Sigmoid colon (tissue), 6 donors: ENCODE measurements at regions not wholly inside any gene's neighbourhood (a gene's known extent, or its start where the extent isn't known, plus 50 kb on each side); places are given as distances from the start of the nearest gene placed in this dataset.
"Not testable (repeated sequence)": the region's sequence is repeated elsewhere in the genome, so short reads cannot be mapped to it uniquely, and the experiment has no call there.

Experiments used
- DNase-seq: peaks from one replicate; pipeline ENCODE4 v3.0.0-alpha.2; 2019
- H3K27ac ChIP-seq, 4 donors: fragments of 200-600 bp; sonication (generic); one replicate each; pipeline ENCODE4 v1.5.1; 2016 to 2019; ENCODE audit warnings: mild to moderate bottlenecking in 1 of 4
- H3K27me3 ChIP-seq, 3 donors: fragments of 200-600 bp; sonication (generic); one replicate each; pipeline ENCODE4 v1.5.1; 2019; ENCODE audit warnings: mild to moderate bottlenecking in 1 of 3
- H3K36me3 ChIP-seq, 4 donors: fragments of 200-600 bp; sonication (generic); one replicate each; pipeline ENCODE4 v1.5.1; 2016 to 2019
- H3K4me1 ChIP-seq, 4 donors: fragments of 200-600 bp; sonication (generic); one replicate each; pipeline ENCODE4 v1.5.1; 2017 to 2019
- H3K4me3 ChIP-seq, 4 donors: fragments of 200-600 bp; sonication (generic); one replicate each; pipeline ENCODE4 v1.5.1; 2017 to 2019; ENCODE audit warnings: mild to moderate bottlenecking in 2 of 4, moderate library complexity in 1 of 4
- H3K9me3 ChIP-seq, 4 donors: fragments of 200-600 bp in 3 of 4; sonication (generic) in 3 of 4; one replicate each; pipeline versions ENCODE4 v1.5.1 to v1.6.1; 2013 to 2019
- CTCF ChIP-seq, 4 experiments: fragments of 450-650 bp in 3 of 4; fragments of 200-600 bp in 1 of 4; IDR thresholded peaks; one replicate each; pipeline ENCODE4 v1.5.1; 2016 to 2019; ENCODE audit warnings: antibody characterized with exemption in 4 of 4, mild to moderate bottlenecking in 3 of 4, moderate library complexity in 2 of 4
- EP300 ChIP-seq, 4 donors: sonication (generic); formaldehyde crosslinking; IDR thresholded peaks; one replicate each; pipeline ENCODE4 v1.6.1; 2017; ENCODE audit warnings: antibody characterized with exemption in 4 of 4
- POLR2A ChIP-seq, 2 donors: fragments of 450-650 bp; IDR thresholded peaks; one replicate each; pipeline ENCODE4 v1.6.1; 2016; ENCODE audit warnings: antibody characterized with exemption in 2 of 2, mild to moderate bottlenecking in 2 of 2, moderate library complexity in 2 of 2
- POLR2AphosphoS5 ChIP-seq, 4 donors: sonication (generic); formaldehyde crosslinking; IDR thresholded peaks; one replicate each; pipeline ENCODE4 v1.6.1; 2017; ENCODE audit warnings: antibody characterized with exemption in 4 of 4
- WGBS, 2 donors: extraction: QIAGEN DNeasy Blood & Tissue Kit; methylation state at CpG; one replicate each; pipeline ENCODE4 v1.1.7; 2013; 5-methylcytosine and 5-hydroxymethylcytosine counted together
- intact Hi-C: fragments of 100-400 bp; cut with DNase I; formaldehyde crosslinking; loops from one replicate; pipeline ENCODE4 v1.15.1; 2023
- donor health status: healthy with polysubstance abuse.
- donor health status: healthy.

DNA sequence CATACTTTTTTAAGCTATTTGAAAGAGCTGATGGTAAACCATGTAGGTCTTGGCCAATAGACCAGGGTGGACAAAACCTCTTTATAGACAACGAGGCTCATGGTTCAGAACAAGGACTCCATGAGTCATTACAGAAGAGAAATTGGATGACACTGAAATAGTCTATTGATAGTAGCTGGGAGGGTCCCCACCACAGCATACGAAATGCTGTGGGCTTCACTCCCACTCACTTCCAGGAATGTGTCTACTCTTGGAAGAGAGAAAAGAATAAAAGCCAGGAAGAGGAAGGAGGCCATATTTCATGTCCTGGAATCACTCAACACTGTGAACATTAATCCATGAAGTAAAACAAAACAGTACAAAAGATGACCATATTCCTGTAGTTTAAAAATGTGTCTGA, 82.3 kb upstream of the MXRA5 start:
- Histone ChIP-seq H3K9me3 (no peaks in the 10 kb centered on the region), H3K27me3 (no peaks in the 10 kb centered on the region), H3K4me3 (no peak overlapping the region), H3K36me3 (no peaks in the 10 kb centered on the region), H3K27ac (no peak overlapping the region), H3K4me1 (no peaks in the 10 kb centered on the region)
- DNase-seq, result no peak
- intact Hi-C loops, result no loop called here
- TF ChIP-seq CTCF (IDR thresholded peaks at IDR 0.05) (no peak), EP300 (IDR thresholded peaks at IDR 0.05) (no peak), POLR2A (IDR thresholded peaks at IDR 0.05) (no peak), POLR2AphosphoS5 (IDR thresholded peaks at IDR 0.05) (no peak)
- 45 to 51% methylated on average over 2 of the region's 2 CpGs for WGBS, 2 donors

- Histone ChIP-seq H3K4me3 (no peak overlapping the region), H3K9me3 (no peaks in the 10 kb centered on the region), H3K36me3 (no peaks in the 10 kb centered on the region), H3K27me3 (no peaks in the 10 kb centered on the region), H3K4me1 (no peaks in the 10 kb centered on the region), H3K27ac (no peak overlapping the region)
- WGBS, 2 donors, result 92 to 94% methylated on average over 2 of the region's 2 CpGs
- intact Hi-C loops, result no loop called here
- TF ChIP-seq POLR2AphosphoS5 (IDR thresholded peaks at IDR 0.05), result no peak
- TF ChIP-seq CTCF (IDR thresholded peaks at IDR 0.05), result no peak
- TF ChIP-seq EP300 (IDR thresholded peaks at IDR 0.05), result no peak
- TF ChIP-seq POLR2A (IDR thresholded peaks at IDR 0.05), result no peak
- DNase-seq, result no peak
Observed at GRCh38 chrX:3426552-3426951, 80.1 kb upstream of the MXRA5 start.

DNA sequence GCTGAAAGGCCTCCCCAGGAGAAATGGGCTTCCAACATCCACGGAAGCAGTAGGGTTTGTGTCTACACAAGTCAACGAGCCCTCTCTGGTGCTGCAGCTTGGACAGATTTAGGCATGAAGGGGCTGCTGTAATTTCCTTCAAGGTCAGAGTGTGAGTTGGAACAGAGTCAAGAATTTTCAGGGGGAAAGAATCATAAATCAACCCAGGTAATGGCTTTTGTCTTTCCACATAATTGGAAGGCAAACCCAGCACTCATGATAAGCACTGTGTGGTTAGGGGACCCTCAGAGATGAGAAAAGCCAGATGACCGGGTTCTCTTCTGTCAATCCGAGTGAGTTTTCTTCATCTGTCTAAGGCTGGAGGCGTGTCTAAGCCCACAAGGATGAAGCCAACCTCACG, 78.6 kb upstream of the MXRA5 start:
- no peak overlapping the region for H3K27ac ChIP-seq
- no peaks in the 10 kb centered on the region for H3K9me3 ChIP-seq
- no peaks in the 10 kb centered on the region for H3K27me3 ChIP-seq
- H3K4me1 ChIP-seq, result no peaks in the 10 kb centered on the region
- no peak overlapping the region for H3K4me3 ChIP-seq
- 31 to 57% methylated on average over 6 of the region's 6 CpGs for WGBS, 2 donors
- intact Hi-C loops, result no loop called here
- no peak for DNase-seq
- TF ChIP-seq POLR2AphosphoS5 (IDR thresholded peaks at IDR 0.05), result no peak
- no peak for TF ChIP-seq POLR2A (IDR thresholded peaks at IDR 0.05)
- no peak for TF ChIP-seq CTCF (IDR thresholded peaks at IDR 0.05)
- no peak for TF ChIP-seq EP300 (IDR thresholded peaks at IDR 0.05)
- no peaks in the 10 kb centered on the region for H3K36me3 ChIP-seq

DNA sequence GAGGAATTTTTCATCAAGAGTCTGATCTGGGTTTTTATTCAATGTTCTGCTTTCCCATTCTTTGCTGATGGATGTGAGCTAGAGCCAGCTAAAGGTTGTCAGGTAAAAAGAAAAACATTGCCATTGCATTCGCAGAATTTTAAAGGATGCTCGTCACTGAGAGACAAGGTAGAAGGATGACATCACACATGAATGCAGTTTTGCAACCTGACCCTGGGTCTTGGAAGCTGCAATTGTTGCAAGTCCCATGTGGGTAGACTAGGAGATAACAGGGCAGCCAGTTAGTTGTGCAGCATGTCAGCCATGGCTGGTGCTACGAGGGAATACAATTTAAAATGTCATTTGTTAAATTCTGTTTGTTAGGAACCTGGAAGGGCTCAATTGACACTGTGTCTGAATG, 73.9 kb upstream of the MXRA5 start:
- Histone ChIP-seq H3K4me3 (no peak overlapping the region), H3K36me3 (no peaks in the 10 kb centered on the region), H3K27ac (no peak overlapping the region), H3K4me1 (no peaks in the 10 kb centered on the region), H3K27me3 (no peaks in the 10 kb centered on the region), H3K9me3 (no peaks in the 10 kb centered on the region)
- no peak for DNase-seq
- no peak for TF ChIP-seq POLR2AphosphoS5 (IDR thresholded peaks at IDR 0.05)
- TF ChIP-seq CTCF (IDR thresholded peaks at IDR 0.05), result no peak
- no peak for TF ChIP-seq EP300 (IDR thresholded peaks at IDR 0.05)
- TF ChIP-seq POLR2A (IDR thresholded peaks at IDR 0.05), result no peak
- intact Hi-C loops, result no loop called here
- 80 to 87% methylated on average over 3 of the region's 3 CpGs for WGBS, 2 donors

DNA sequence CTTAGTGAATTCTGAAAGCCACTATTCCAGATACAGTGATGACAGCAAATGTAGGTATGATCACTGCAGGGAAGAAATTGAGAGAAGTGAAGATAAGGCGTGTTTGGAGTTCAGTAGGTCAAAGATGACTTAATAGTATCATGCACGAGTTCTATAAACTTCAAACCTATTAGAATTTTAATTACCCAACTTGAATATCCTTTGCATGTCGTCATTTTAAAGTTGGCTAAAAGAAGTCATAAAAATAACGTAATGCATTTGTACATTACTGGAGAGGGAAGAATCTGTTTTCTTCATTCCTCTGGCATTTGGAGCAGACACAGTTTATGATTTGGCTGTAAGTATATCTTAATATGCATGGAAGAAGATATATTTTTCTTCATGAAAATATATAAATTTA, 68.6 kb upstream of the MXRA5 start:
- Histone ChIP-seq H3K27ac (no peak overlapping the region), H3K36me3 (no peaks in the 10 kb centered on the region), H3K27me3 (no peaks in the 10 kb centered on the region), H3K4me3 (no peak overlapping the region), H3K4me1 (no peaks in the 10 kb centered on the region), H3K9me3 (no peaks in the 10 kb centered on the region)
- TF ChIP-seq EP300 (IDR thresholded peaks at IDR 0.05) (no peak), POLR2A (IDR thresholded peaks at IDR 0.05) (no peak), CTCF (IDR thresholded peaks at IDR 0.05) (no peak), POLR2AphosphoS5 (IDR thresholded peaks at IDR 0.05) (no peak)
- intact Hi-C loops, result no loop called here
- 50 to 67% methylated on average over 4 of the region's 4 CpGs for WGBS, 2 donors
- DNase-seq, result no peak

GRCh38 chrX:3411626-3412025, 65.2 kb upstream of the MXRA5 start:
- intact Hi-C loops, H3K9me3 ChIP-seq, H3K4me1 ChIP-seq, H3K36me3 ChIP-seq, H3K27ac ChIP-seq, H3K4me3 ChIP-seq, H3K27me3 ChIP-seq, DNase-seq: not testable (repeated sequence)
- WGBS, 2 donors, result 93 to 95% methylated on average over 2 of the region's 2 CpGs

DNA sequence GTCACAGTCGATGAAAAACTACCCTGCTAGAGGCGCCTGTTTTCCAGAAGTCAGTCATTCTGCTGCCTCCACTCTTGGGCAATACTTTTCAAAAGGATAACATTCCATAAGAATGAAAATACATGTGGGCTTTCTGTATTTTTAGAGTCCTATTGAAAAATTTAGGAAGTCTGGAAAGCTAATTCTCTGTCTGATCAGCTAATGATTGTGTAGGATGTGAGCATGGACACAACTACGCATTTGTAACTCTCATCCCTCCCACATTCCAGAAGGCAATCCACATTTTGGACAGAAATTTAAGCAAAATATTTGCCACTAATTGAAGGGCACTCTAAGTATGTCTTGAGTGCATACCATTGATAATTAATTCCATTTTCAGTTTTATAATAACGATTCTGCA, 63.5 kb upstream of the MXRA5 start:
- H3K27me3 ChIP-seq, DNase-seq, intact Hi-C loops, H3K27ac ChIP-seq, H3K4me1 ChIP-seq, H3K4me3 ChIP-seq, H3K9me3 ChIP-seq, H3K36me3 ChIP-seq: not testable (repeated sequence)
- 86 to 93% methylated on average over 4 of the region's 4 CpGs for WGBS, 2 donors
